Chondrocyte (in vitro differentiated cells): ENCODE measurements at regions not wholly inside any gene's neighbourhood (a gene's known extent, or its start where the extent isn't known, plus 50 kb on each side); places are given as distances from the start of the nearest gene placed in this dataset.

Experiments
- DNase-seq: peaks from one replicate; pipeline ENCODE4 v3.0.0; 2021; ENCODE audit warnings: mixed read lengths, low spot score
- H3K27ac Mint-ChIP-seq: one replicate; pipeline ENCODE4 v1.8.0; 2021; ENCODE audit warnings: mild to moderate bottlenecking, moderate library complexity, mixed read lengths; ENCODE audit not compliant: unreplicated experiment
- H3K27me3 Mint-ChIP-seq: 2 replicates; pipeline ENCODE4 v1.8.0; 2021; ENCODE audit warnings: low read depth, mixed read lengths
- H3K36me3 Mint-ChIP-seq: 2 replicates; pipeline ENCODE4 v1.8.0; 2021; ENCODE audit warnings: low read depth, mixed read lengths
- H3K4me1 Mint-ChIP-seq: 2 replicates; pipeline ENCODE4 v1.8.0; 2021; ENCODE audit warnings: low read depth, mild to moderate bottlenecking, mixed read lengths
- H3K4me3 Mint-ChIP-seq: one replicate; pipeline ENCODE4 v1.8.0; 2021; ENCODE audit warnings: mild to moderate bottlenecking, moderate library complexity, mixed read lengths; ENCODE audit not compliant: unreplicated experiment
- H3K9me3 Mint-ChIP-seq: 2 replicates; pipeline ENCODE4 v1.8.0; 2021; ENCODE audit warnings: low read depth, mixed read lengths
- CTCF ChIP-seq: fragments of 200-600 bp; sonication (generic); IDR thresholded peaks from 2 replicates; pipeline ENCODE4 v1.5.0; 2021; ENCODE audit warnings: antibody characterized with exemption, mild to moderate bottlenecking, moderate library complexity

DNA sequence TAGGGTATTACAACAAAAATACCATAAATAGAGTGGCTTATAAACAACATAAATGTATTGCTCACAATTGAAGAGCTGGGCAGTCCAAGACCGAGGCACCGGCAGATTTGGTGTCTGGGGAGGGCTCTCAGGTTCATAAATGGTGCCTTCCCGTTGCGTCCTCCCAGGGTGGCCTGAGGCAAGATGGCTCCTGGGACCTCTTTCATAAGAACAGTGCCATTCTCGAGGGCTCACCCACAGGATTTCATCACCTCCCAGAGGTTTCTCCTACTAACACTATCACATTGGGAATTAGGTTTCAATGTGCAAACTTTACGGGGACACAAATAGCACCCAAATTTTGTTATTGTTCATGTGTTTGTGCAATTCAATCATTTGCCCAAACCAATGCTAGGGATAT is 793.5 kb upstream of the HS6ST1 start:
- Mint-ChIP-seq H3K4me3 (no peak overlapping the region), H3K4me1 (peaks cover 2% of the 10 kb centered on the region), H3K27me3 (no peaks in the 10 kb centered on the region), H3K9me3 (no peaks in the 10 kb centered on the region), H3K36me3 (no peaks in the 10 kb centered on the region), H3K27ac (no peak overlapping the region)
- no peak for TF ChIP-seq CTCF
- no peak for DNase-seq

GRCh38 chr2:129113776-129114175 is 795.1 kb upstream of the HS6ST1 start:
- no peak for TF ChIP-seq CTCF
- Mint-ChIP-seq H3K27me3 (no peaks in the 10 kb centered on the region), H3K36me3 (no peaks in the 10 kb centered on the region), H3K4me1 (peaks cover 15% of the 10 kb centered on the region), H3K4me3 (no peak overlapping the region), H3K9me3 (no peaks in the 10 kb centered on the region), H3K27ac (no peak overlapping the region)
- DNase-seq = no peak

DNA sequence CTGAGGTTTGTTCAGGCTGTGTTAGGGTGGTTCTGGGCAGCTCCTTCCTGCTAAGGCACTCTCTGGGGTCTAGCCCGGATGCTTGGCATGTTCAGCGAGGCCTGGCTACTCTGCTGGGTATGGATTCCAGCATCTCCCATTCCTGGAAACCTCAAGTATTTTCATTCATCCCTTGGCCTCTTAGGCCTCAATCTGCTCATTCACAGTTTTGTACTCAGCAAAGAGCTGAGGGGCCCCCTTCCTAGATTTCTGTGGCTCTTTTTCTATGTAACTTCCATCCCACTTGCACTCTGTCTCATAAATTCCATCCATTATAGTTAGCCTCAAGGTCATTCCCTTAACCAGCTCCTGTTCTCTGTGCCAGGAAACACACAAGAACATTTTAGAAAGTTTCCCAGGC is 798.8 kb upstream of the HS6ST1 start:
- no peak for DNase-seq
- Mint-ChIP-seq H3K4me1 (peaks cover 15% of the 10 kb centered on the region), H3K9me3 (peaks cover 5% of the 10 kb centered on the region)

DNA sequence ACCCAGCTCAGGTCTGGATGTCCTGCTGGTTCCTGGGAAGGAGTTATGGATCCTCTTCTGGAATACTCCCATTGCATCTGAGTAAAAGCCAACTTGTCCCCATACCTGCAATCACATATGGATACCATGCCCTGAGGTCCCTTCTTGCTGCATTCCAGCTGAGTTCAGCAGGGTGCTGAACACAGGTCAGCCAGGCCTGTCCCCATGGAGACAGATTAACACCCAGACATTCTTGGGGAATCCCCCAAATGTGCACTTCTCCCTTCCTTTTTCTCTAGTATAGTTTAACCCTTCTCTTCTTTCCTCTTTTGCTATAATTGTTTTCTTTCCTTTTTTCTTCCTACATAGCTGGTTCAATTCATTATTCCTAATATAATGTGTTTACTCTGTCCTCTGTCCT is 799.6 kb upstream of the HS6ST1 start:
- no peak overlapping the region for H3K27ac Mint-ChIP-seq
- no peak overlapping the region for H3K4me3 Mint-ChIP-seq
- TF ChIP-seq CTCF = no peak
- no peak for DNase-seq
- H3K27me3 Mint-ChIP-seq = peaks cover 7% of the 10 kb centered on the region
- H3K9me3 Mint-ChIP-seq = peaks cover 5% of the 10 kb centered on the region
- H3K36me3 Mint-ChIP-seq = no peaks in the 10 kb centered on the region
- H3K4me1 Mint-ChIP-seq = peaks cover 15% of the 10 kb centered on the region

More for the DNA sequence above, 798.8 kb upstream of the HS6ST1 start:
- TF ChIP-seq CTCF = no peak
- no peak overlapping the region for H3K4me3 Mint-ChIP-seq
- H3K27me3 Mint-ChIP-seq = peaks cover 5% of the 10 kb centered on the region
- H3K36me3 Mint-ChIP-seq = no peaks in the 10 kb centered on the region
- H3K27ac Mint-ChIP-seq = peak overlapping the region; percentile 38

GRCh38 chr2:129129087-129129486 is 810.4 kb upstream of the HS6ST1 start:
- H3K9me3 Mint-ChIP-seq = peaks cover 6% of the 10 kb centered on the region
- no peaks in the 10 kb centered on the region for H3K4me1 Mint-ChIP-seq
- H3K27me3 Mint-ChIP-seq = peaks cover 8% of the 10 kb centered on the region
- no peak for DNase-seq
- H3K27ac Mint-ChIP-seq = no peak overlapping the region
- no peak overlapping the region for H3K4me3 Mint-ChIP-seq
- no peak for TF ChIP-seq CTCF
- no peaks in the 10 kb centered on the region for H3K36me3 Mint-ChIP-seq
